LNCaP clone FGC (cell line): ENCODE measurements at regions not wholly inside any gene's neighbourhood (a gene's known extent, or its start where the extent isn't known, plus 50 kb on each side); places are given as distances from the start of the nearest gene placed in this dataset.

Experiments used
- DNase-seq: peaks from one replicate; pipeline ENCODE4 v3.0.0-alpha.2; 2011; ENCODE audit warnings: low read depth
- H3K4me3 ChIP-seq: 2 replicates; pipeline ENCODE4 v1.5.1; 2011; ENCODE audit warnings: mild to moderate bottlenecking, low read depth, low read length, control low read depth
- TF ChIP-seq, protein P1 (sequence below): IDR thresholded peaks from 2 replicates; pipeline ENCODE4 v1.5.1; 2012; ENCODE audit warnings: mild to moderate bottlenecking; ENCODE audit not compliant: control insufficient read depth, insufficient read depth; ENCODE audit errors: extremely low read depth

DNA sequence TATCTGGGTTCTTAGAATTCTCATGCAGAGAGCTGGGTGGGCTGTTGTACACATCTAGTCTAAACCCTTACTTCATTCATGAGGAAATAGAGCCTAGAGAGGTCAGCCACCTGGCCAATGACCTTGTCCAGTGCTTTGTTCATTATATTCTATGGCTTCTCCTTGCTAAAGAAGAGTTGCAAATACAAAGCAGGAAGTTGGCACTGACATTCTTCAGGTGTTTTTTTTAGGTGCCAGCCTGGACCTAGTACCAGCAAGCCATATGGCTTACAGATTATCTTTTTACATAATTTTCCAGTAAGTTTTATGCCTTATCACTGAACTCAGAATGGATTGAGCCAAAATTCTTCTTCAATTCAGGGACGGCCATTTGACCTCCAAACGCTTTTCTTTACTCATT lies 54.7 kb upstream of the PGM2 start:
- TF ChIP-seq, protein P1, sequence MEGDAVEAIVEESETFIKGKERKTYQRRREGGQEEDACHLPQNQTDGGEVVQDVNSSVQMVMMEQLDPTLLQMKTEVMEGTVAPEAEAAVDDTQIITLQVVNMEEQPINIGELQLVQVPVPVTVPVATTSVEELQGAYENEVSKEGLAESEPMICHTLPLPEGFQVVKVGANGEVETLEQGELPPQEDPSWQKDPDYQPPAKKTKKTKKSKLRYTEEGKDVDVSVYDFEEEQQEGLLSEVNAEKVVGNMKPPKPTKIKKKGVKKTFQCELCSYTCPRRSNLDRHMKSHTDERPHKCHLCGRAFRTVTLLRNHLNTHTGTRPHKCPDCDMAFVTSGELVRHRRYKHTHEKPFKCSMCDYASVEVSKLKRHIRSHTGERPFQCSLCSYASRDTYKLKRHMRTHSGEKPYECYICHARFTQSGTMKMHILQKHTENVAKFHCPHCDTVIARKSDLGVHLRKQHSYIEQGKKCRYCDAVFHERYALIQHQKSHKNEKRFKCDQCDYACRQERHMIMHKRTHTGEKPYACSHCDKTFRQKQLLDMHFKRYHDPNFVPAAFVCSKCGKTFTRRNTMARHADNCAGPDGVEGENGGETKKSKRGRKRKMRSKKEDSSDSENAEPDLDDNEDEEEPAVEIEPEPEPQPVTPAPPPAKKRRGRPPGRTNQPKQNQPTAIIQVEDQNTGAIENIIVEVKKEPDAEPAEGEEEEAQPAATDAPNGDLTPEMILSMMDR = no peak
- H3K4me3 ChIP-seq = no peak overlapping the region
- no peak for DNase-seq

GRCh38 chr4:37770016-37770415 lies 56.5 kb upstream of the PGM2 start:
- TF ChIP-seq, protein P1 = no peak
- no peak for DNase-seq
- no peak overlapping the region for H3K4me3 ChIP-seq

GRCh38 chr4:37769391-37769989 lies 57.0 kb upstream of the PGM2 start:
- TF ChIP-seq, protein P1 = no peak
- no peak for DNase-seq
- H3K4me3 ChIP-seq = no peak overlapping the region

- DNase-seq = no peak
- no peak overlapping the region for H3K4me3 ChIP-seq
- TF ChIP-seq, protein P1 = no peak
Observed at GRCh38 chr4:37767546-37767945, 58.9 kb upstream of the PGM2 start.

DNA sequence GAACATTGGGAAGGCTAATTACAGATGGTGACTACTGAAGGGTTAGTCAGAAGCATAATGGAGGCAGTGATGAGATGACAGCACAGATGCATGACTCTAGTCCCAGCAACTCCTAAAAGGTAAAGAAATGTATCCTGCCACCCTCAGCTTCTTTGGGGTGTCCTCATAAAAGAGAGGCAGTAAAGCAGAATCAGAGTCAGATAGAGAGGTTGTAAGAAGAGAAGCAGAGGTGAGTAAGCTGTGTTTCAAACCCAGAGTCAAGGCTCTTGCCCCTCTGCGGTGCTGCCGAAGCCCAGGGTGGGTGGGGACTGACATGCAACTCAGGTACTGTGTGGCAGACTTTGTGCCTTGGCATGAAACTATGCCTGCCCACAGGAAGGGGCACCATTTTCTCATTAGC lies 59.5 kb upstream of the PGM2 start:
- TF ChIP-seq, protein P1 = no peak
- no peak for DNase-seq
- H3K4me3 ChIP-seq = no peak overlapping the region

GRCh38 chr4:37765741-37766140 lies 60.7 kb upstream of the PGM2 start:
- TF ChIP-seq, protein P1 = no peak
- H3K4me3 ChIP-seq = no peak overlapping the region
- DNase-seq = no peak

- peak; percentile 30 for DNase-seq
- TF ChIP-seq, protein P1 = no peak
Observed at GRCh38 chr4:37763831-37764230, 62.7 kb upstream of the PGM2 start.

More at GRCh38 chr4:37763831-37764230, 62.7 kb upstream of the PGM2 start:
- H3K4me3 ChIP-seq = no peak overlapping the region
